ENCODE measurements at regions not wholly inside any gene's neighbourhood (a gene's known extent, or its start where the extent isn't known, plus 50 kb on each side); places are given as distances from the start of the nearest gene placed in this dataset.

- no peaks in the 10 kb centered on the region for H3K79me2 ChIP-seq (ENCODE audit: insufficient read depth, low read length)
- TF ChIP-seq EZH2phosphoT487 (IDR thresholded peaks at IDR 0.05; ENCODE audit: borderline replicate concordance) (no peak), CTCF (conservative IDR thresholded peaks at IDR 0.05; ENCODE audit: low read length) (no peak)
- H3K4me3 ChIP-seq (ENCODE audit: low read length, poor library complexity, severe bottlenecking): no peak overlapping the region
- no peak overlapping the region for H2AFZ ChIP-seq (ENCODE audit: low read length)
- no peaks in the 10 kb centered on the region for H3K9me2 ChIP-seq (replicated peaks; ENCODE audit: low read depth, low read length)
- no peaks in the 10 kb centered on the region; the same call in 1 of the 2 replicates for H3K36me3 ChIP-seq (ENCODE audit: insufficient read depth, low read length)
- no peaks in the 10 kb centered on the region for H3F3A ChIP-seq (ENCODE audit: low read depth)
- H3K4me2 ChIP-seq (ENCODE audit: low read depth, low read length, poor library complexity, severe bottlenecking): no peak overlapping the region
- H3K9ac ChIP-seq (ENCODE audit: low read depth, low read length, poor library complexity, severe bottlenecking): no peak overlapping the region
- no peaks in the 10 kb centered on the region for H4K20me1 ChIP-seq (ENCODE audit: insufficient read depth, low read length, poor library complexity, severe bottlenecking)
- H3K9me3 ChIP-seq (ENCODE audit: insufficient read depth, low read depth, low read length): peaks cover 4% of the 10 kb centered on the region; the same call in 1 of the 2 replicates
- H3K27me3 ChIP-seq (ENCODE audit: insufficient read depth, low read length, poor library complexity, severe bottlenecking): no peaks in the 10 kb centered on the region
- no peaks in the 10 kb centered on the region for H3K4me1 ChIP-seq (ENCODE audit: insufficient read depth, low read length, poor library complexity, severe bottlenecking)
Measured at GRCh38 chr9:28439688-28440087, 866.4 kb upstream of the C9orf72 start.

- H3K27me3 ChIP-seq (ENCODE audit: insufficient read depth, low read length, poor library complexity, severe bottlenecking): no peaks in the 10 kb centered on the region
- H3F3A ChIP-seq (ENCODE audit: low read depth): no peaks in the 10 kb centered on the region
- H3K4me1 ChIP-seq (ENCODE audit: insufficient read depth, low read length, poor library complexity, severe bottlenecking): no peaks in the 10 kb centered on the region
- H3K36me3 ChIP-seq (ENCODE audit: insufficient read depth, low read length): no peaks in the 10 kb centered on the region; the same call in 1 of the 2 replicates
- H3K9ac ChIP-seq (ENCODE audit: low read depth, low read length, poor library complexity, severe bottlenecking): no peak overlapping the region
- H3K9me3 ChIP-seq (ENCODE audit: insufficient read depth, low read depth, low read length): peaks cover 6% of the 10 kb centered on the region; the same call in 1 of the 2 replicates
- H4K20me1 ChIP-seq (ENCODE audit: insufficient read depth, low read length, poor library complexity, severe bottlenecking): no peaks in the 10 kb centered on the region
- H3K9me2 ChIP-seq (replicated peaks; ENCODE audit: low read depth, low read length): no peaks in the 10 kb centered on the region
- no peaks in the 10 kb centered on the region for H3K79me2 ChIP-seq (ENCODE audit: insufficient read depth, low read length)
- H2AFZ ChIP-seq (ENCODE audit: low read length): no peak overlapping the region
- H3K4me3 ChIP-seq (ENCODE audit: low read length, poor library complexity, severe bottlenecking): no peak overlapping the region
- H3K4me2 ChIP-seq (ENCODE audit: low read depth, low read length, poor library complexity, severe bottlenecking): no peak overlapping the region
- no peak for TF ChIP-seq EZH2phosphoT487 (IDR thresholded peaks at IDR 0.05; ENCODE audit: borderline replicate concordance)
- TF ChIP-seq CTCF (conservative IDR thresholded peaks at IDR 0.05; ENCODE audit: low read length): no peak
Measured at GRCh38 chr9:28443461-28443860, 870.2 kb upstream of the C9orf72 start.

GRCh38 chr9:28444637-28445036 lies 871.4 kb upstream of the C9orf72 start:
- H4K20me1 ChIP-seq (ENCODE audit: insufficient read depth, low read length, poor library complexity, severe bottlenecking): no peaks in the 10 kb centered on the region
- no peaks in the 10 kb centered on the region for H3K4me1 ChIP-seq (ENCODE audit: insufficient read depth, low read length, poor library complexity, severe bottlenecking)
- H3K9me3 ChIP-seq (ENCODE audit: insufficient read depth, low read depth, low read length): peaks cover 6% of the 10 kb centered on the region; the same call in 1 of the 2 replicates
- TF ChIP-seq CTCF (conservative IDR thresholded peaks at IDR 0.05; ENCODE audit: low read length) (no peak), EZH2phosphoT487 (IDR thresholded peaks at IDR 0.05; ENCODE audit: borderline replicate concordance) (no peak)
- H3F3A ChIP-seq (ENCODE audit: low read depth): no peaks in the 10 kb centered on the region
- no peak overlapping the region for H3K4me2 ChIP-seq (ENCODE audit: low read depth, low read length, poor library complexity, severe bottlenecking)
- H3K79me2 ChIP-seq (ENCODE audit: insufficient read depth, low read length): no peaks in the 10 kb centered on the region
- H3K9ac ChIP-seq (ENCODE audit: low read depth, low read length, poor library complexity, severe bottlenecking): no peak overlapping the region
- no peaks in the 10 kb centered on the region for H3K27me3 ChIP-seq (ENCODE audit: insufficient read depth, low read length, poor library complexity, severe bottlenecking)
- no peak overlapping the region for H3K4me3 ChIP-seq (ENCODE audit: low read length, poor library complexity, severe bottlenecking)
- no peaks in the 10 kb centered on the region; the same call in 1 of the 2 replicates for H3K36me3 ChIP-seq (ENCODE audit: insufficient read depth, low read length)
- no peak overlapping the region for H2AFZ ChIP-seq (ENCODE audit: low read length)
- H3K9me2 ChIP-seq (replicated peaks; ENCODE audit: low read depth, low read length): no peaks in the 10 kb centered on the region

All from Loucy (cell line).